Upper lobe of left lung (tissue), 4 donors: ENCODE measurements at regions not wholly inside any gene's neighbourhood (a gene's known extent, or its start where the extent isn't known, plus 50 kb on each side); places are given as distances from the start of the nearest gene placed in this dataset.

Experiments
- CTCF ChIP-seq, 6 experiments: fragments of 450-650 bp in 4 of 6; fragments of 200-600 bp in 2 of 6; sonication (generic) in 2 of 6; IDR thresholded peaks; one replicate each; pipeline ENCODE4 v1.5.1; 2016 to 2019; ENCODE audit warnings: antibody characterized with exemption in 6 of 6
- EP300 ChIP-seq, 4 donors: sonication (generic); formaldehyde crosslinking; IDR thresholded peaks; one replicate each; pipeline ENCODE4 v1.5.1; 2017; ENCODE audit warnings: antibody characterized with exemption in 4 of 4, control low read depth in 2 of 4
- POLR2A ChIP-seq, 4 donors: fragments of 450-650 bp; IDR thresholded peaks; one replicate each; pipeline ENCODE4 v1.5.1; 2016 to 2017; ENCODE audit warnings: antibody characterized with exemption in 4 of 4, mild to moderate bottlenecking in 2 of 4

GRCh38 chr2:65628156-65628555 is 195.8 kb upstream of the SPRED2 start:
- TF ChIP-seq POLR2A (IDR thresholded peaks at IDR 0.05) (no peak), CTCF (IDR thresholded peaks at IDR 0.05) (no peak), EP300 (IDR thresholded peaks at IDR 0.05) (no peak)
